GM18858 (cell line): ENCODE measurements at regions not wholly inside any gene's neighbourhood (a gene's known extent, or its start where the extent isn't known, plus 50 kb on each side); places are given as distances from the start of the nearest gene placed in this dataset.
"Not testable (repeated sequence)": the region's sequence is repeated elsewhere in the genome, so short reads cannot be mapped to it uniquely, and the experiment has no call there.

ENCODE experiments used
- ATAC-seq: cut with Tn5 transposase; IDR thresholded peaks from one replicate; pipeline ENCODE4 v1.9.1; 2021; ENCODE audit not compliant: unreplicated experiment

DNA sequence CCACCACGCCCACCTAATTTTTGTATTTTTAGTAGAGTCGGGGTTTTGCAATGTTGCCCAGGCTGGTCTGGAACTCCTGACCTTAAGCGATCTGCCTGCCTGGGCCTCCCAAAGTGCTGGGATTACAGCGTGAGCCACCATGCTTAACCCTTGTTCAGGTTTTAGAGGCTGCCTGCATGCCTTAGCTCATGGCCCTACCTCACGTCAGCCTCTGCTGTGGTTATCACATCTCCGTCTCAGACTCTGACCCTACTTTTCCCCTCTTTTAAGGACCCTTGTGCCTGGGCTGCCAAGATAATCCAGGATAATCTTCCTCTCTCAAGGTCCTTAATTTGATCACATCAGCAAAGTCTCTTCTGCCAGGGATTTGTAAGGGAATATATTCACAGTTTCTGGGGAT is 98.2 kb upstream of the PMAIP1 start:
- ATAC-seq, result no peak

GRCh38 chr18:59800897-59801296 is 98.9 kb upstream of the PMAIP1 start:
- ATAC-seq, result no peak

- no peak for ATAC-seq
These were observed 100.3 kb upstream of the PMAIP1 start for GRCh38 chr18:59799383-59800015.

DNA sequence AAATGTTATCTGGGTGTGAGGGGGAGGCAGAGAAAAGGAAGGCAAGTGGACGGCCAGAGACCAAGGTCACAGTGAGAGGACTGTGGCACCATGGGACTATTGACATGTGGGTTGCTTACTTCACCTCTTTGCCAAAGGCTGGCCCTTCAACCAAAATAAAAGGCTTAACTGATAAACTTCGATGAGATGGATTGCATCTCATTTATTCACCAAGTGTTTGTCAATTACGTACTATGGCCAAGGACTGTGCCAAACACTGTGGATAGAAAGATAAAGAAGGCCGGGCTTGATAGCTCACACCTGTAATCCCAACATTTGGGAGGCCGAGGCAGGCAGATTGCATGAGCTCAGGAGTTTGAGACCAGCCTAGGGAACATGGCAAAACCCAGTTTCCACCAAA is 98.7 kb upstream of the CCBE1 start:
- no peak for ATAC-seq

DNA sequence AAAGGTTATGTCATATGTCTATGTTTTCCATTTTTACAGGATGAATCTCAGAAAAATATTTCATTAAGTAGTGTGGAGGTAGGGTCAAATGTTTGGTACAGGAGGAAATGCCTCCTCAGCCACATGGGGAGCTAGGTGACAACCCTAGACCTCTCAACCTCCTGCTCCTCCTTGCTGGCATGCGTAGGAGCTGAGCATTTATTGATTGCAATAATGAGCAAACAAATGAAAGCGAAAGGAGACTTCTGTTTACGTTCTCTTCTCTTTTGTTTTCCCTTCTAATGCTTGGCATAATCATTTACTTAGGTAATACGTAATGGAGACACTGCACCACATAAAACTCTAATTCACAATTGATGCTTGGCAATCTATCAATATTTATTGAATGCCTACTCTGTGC is 95.1 kb upstream of the CCBE1 start:
- ATAC-seq, result no peak

- not testable (repeated sequence) for ATAC-seq
These were observed 93.2 kb upstream of the CCBE1 start for GRCh38 chr18:59790346-59790936.

DNA sequence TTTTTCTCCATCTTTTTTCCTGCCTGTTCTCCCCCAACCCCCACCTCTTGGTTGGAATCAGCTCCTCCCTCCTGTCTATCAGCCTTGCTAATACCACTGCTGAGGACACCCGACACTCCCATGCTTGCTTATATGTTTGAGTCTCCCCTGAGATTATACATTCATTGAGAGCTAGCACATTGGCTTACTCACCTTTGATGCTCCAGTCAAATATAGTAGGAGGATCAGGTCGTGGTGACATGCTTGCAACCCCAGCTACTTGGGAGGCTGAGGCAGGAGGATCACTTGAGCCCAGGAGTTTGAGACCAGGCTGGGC is 91.5 kb upstream of the CCBE1 start:
- ATAC-seq, result no peak

DNA sequence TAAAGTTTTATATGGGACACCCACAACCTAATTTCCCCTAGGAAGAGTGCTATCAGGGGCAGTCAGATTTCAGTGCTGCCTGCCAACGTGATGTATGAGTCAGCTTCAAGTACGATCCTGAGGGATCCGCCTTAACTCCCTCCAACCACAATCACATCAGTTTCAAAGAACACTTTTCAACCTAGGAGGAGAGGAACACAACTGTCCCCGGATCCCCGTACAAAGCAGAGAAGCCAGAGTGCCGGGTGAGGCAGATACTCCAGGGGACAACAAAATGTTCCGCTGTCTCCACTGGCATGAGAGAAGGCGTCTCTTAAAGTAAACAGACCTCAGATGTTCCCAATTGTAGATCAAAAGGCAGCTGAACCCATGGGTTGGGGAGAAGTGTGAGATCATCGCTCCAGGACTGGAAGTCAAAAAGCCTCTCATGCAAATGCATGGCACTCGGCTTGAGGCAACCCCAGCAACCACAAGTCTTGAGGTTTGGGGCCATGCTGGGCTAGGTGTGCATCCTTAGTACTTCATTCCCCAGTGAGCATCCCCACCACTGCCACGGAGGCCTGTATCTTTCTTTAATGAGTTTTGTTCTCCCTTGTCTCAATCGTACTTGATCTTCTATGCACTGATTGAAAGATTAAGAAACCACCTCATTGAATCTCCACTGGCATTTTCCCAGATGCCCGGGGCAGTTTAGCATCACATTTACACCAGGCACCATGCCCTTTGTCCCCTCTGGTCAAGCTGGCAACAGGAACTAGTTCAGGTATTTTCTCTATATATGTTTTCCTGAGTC is 91.0 kb upstream of the CCBE1 start:
- no peak for ATAC-seq

GRCh38 chr18:59784694-59785093 is 87.5 kb upstream of the CCBE1 start:
- ATAC-seq, result no peak

GRCh38 chr18:59783138-59783537 is 85.9 kb upstream of the CCBE1 start:
- peak; percentile 95 for ATAC-seq

DNA sequence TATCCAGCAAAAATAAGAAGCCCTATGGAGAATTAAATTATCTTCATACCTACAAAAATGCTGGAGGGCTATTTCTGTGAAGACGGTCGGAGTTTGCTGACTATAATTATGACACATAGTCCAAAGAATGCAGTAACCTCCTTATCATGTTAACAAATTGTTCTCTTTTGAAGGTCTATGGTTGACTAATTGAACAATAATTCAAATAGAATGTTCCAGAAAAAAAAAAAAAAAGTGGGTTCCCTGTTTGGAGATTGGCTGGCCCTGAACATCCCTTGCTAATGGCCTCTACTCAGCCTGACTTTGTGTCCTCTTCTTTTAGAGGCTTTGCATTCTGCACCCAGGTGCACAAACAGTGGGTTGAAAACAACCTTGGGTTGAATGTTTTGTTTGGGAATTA is 82.8 kb upstream of the CCBE1 start:
- no peak for ATAC-seq

GRCh38 chr18:59778434-59778833 is 81.2 kb upstream of the CCBE1 start:
- ATAC-seq, result no peak

- ATAC-seq, result no peak
These were observed 80.4 kb upstream of the CCBE1 start for GRCh38 chr18:59777636-59778035.

DNA sequence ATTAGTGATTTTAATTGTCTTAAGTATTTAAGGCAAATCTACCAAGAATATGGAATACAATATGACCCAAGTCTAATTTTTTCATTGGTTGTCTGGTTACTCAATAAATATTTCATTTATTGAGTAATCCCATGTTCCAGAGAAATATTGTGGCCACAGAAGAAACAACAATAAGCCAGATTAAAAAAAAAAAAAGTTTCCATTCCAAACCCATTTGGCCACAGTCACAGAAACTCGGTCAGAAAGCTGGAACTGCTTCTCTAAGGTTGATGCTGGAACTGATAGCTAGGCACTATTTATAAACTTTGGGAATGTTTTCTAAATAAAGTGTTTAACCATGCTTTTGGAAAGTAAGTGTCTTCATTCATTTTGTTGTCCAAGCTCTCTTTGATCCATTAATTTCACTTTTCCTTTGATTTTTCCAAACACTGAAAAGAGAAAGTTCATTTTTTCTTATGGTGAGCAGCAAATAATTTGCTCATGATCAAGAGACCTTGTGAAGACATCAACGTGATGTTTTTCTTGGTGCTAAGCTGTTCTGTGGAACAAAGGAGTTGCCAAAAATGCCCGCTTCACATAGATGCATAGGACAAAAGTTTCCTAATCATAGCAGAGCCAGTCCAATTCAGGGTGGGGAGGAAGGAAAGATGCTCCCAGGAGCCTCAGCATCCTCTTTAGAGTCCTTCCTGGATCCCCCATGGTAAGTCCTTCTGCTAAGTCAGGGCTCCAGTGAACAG is 72.1 kb upstream of the CCBE1 start:
- ATAC-seq, result no peak

GRCh38 chr18:59768409-59768808 is 71.2 kb upstream of the CCBE1 start:
- no peak for ATAC-seq

DNA sequence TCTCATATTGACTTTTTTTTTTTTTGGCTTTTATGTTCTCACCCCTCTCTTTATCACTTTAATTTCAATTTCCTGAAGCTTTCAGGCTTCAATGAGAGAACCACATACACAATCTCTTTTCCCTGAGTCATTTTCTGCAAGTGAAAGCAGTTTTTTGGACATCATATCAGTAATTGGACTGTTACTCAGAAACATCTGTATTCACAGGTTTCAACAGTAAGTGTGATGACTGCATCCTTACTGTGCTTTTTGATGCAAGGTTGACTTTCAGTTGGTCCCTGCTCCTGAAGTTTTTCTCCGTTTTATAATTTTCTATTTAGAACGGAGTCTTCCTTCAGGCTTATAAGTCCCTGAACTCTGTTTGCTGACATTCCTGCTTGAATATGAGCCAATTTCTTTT is 70.5 kb upstream of the CCBE1 start:
- no peak for ATAC-seq

- ATAC-seq, result no peak
These were observed 68.1 kb upstream of the CCBE1 start for GRCh38 chr18:59765343-59765742.

DNA sequence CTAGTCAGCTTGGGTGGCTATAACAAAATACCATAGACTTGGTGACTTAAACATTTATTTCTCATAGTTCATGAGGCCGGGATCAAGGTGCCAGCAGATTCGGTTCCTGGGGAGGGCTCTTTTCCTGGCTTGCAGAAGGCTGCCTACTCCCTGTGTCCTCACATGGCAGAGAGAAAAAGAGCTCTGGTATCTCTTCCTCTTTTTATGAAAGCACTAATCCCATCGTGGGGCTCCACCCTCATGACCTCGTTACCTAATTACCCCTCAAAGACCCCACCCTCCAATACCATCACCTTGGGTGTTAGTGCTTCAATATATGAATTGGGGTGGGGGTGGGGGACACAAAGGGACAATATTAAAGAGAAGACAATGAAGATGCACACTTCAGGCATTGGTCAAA is 67.1 kb upstream of the CCBE1 start:
- no peak for ATAC-seq

DNA sequence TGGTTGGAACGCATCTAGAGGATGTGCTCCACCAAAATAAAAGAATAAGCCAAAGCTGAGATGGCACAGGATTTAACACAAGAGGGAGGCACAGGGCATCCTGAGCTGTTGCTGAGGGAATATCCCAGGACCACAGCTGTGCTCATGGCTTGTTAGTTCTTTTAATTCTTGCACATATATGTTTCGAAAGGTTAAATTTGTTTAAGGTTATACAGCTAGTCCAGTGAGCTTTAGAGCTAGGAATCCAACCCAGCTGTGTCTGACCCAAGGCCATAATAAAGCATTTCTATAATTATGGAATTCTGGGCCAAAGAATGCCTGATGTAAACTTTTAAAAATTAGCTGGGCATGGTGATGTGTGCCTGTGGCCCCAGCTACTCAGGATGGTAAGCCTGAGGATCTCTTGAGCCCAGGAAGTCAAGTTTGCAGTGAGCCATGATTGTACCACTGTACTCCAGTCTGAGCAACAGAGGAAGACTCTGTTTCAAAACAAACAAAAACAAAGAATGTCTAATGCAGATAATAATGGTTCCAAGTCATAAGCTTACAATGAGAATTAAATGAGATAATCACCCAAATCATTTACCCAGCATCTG is 66.4 kb upstream of the CCBE1 start:
- ATAC-seq, result no peak

- no peak for ATAC-seq
These were observed 63.7 kb upstream of the CCBE1 start for GRCh38 chr18:59760619-59761600.
